Head of caudate nucleus (tissue), 42 donors: ENCODE measurements at regions not wholly inside any gene's neighbourhood (a gene's known extent, or its start where the extent isn't known, plus 50 kb on each side); places are given as distances from the start of the nearest gene placed in this dataset.
A peak's percentile ranks its signal among the peaks of the same experiment; 100 is the strongest.

Experiments used
- DNase-seq, 42 donors: peaks; one replicate each; pipeline versions ENCODE4 v3.0.0 to v3.0.0-alpha.2; 2020 to 2021; ENCODE audit warnings: mixed read lengths in 7 of 42
- intact Hi-C: fragments of 100-400 bp; cut with DNase I; formaldehyde crosslinking; loops from one replicate; pipeline ENCODE4 v1.15.0; 2022

GRCh38 chr14:56953884-56954283, 143.6 kb upstream of the OTX2 start:
- intact Hi-C loops = no loop called here
- DNase-seq = peak in 4 of 42 donors; percentile 7 to 40 (median 16)

- intact Hi-C loops = no loop called here
- no peak for DNase-seq
Observed at GRCh38 chr14:56952766-56953473, 142.6 kb upstream of the OTX2 start.

- intact Hi-C loops = no loop called here
- no peak for DNase-seq
Observed at GRCh38 chr14:56949828-56950227, 139.5 kb upstream of the OTX2 start.

GRCh38 chr14:56945291-56945690, 135.0 kb upstream of the OTX2 start:
- intact Hi-C loops = no loop called here
- no peak for DNase-seq

DNA sequence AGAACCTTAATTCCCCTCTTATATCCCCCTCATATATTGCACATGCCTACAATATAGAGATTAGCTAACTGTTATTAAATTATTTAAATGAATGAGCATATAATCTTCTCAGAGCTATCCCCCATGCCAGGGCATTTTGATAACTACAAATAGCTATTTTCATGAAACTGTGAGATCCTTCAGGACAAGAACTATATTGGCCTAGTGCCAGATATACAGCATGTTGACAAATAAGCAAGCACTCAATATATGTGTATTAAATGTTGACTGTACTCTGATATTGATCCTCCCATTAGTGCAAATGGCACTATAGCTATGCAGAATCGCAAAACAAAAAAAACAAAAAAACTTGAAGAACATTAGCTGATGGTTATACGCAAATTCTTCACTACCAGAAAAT, 134.1 kb upstream of the OTX2 start:
- DNase-seq = no peak
- intact Hi-C loops = no loop called here

- DNase-seq = no peak
- intact Hi-C loops = no loop called here
Observed at GRCh38 chr14:56933446-56933845, 123.2 kb upstream of the OTX2 start.

DNA sequence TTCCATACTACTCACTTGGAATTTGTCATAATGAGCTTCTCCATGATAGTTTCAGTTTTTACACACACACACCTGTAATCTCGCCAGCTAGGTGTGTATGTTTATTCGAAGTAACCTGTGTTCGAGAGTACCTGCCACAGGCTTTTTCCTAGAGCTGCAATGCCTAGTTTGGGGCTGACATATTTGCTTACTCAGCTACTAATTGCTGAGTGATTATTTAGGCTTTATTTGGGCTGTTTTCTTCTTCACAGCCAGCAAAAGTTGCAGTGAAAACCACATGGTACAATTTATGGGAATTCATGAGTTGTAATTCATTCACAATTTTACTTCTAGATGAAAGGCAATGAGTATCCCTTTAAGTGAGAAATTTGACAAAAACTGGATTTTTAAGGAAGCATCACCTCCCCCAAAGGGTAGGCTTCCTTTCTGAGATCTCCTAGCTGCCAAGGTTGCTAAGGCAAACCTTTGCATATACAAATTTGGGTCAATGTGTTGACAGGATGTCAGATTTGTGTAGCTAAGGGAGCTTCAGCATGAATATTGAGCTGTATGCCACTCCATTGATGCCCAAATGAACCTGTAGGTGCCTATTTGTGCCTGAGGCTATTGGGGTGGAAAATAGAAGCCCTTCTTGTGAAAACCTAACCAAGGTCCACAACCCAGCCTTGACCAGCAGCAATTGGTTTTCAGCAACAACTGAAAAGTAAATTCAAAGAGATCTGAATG, 108.7 kb upstream of the OTX2 start:
- intact Hi-C loops = no loop called here
- DNase-seq = no peak

GRCh38 chr14:56905282-56905681, 95.0 kb upstream of the OTX2 start:
- intact Hi-C loops = no loop called here
- DNase-seq = no peak

GRCh38 chr14:56903304-56903969, 93.2 kb upstream of the OTX2 start:
- intact Hi-C loops = no loop called here

GRCh38 chr14:56902385-56902784, 92.1 kb upstream of the OTX2 start:
- intact Hi-C loops = no loop called here
- no peak for DNase-seq

More at GRCh38 chr14:56903304-56903969, 93.2 kb upstream of the OTX2 start:
- DNase-seq = no peak

GRCh38 chr14:56900726-56901125, 90.4 kb upstream of the OTX2 start:
- intact Hi-C loops = no loop called here
- no peak for DNase-seq

GRCh38 chr14:56899829-56900228, 89.5 kb upstream of the OTX2 start:
- intact Hi-C loops = no loop called here
- DNase-seq = no peak

- no peak for DNase-seq
- intact Hi-C loops = no loop called here
Observed at GRCh38 chr14:56896922-56897321, 86.6 kb upstream of the OTX2 start.

DNA sequence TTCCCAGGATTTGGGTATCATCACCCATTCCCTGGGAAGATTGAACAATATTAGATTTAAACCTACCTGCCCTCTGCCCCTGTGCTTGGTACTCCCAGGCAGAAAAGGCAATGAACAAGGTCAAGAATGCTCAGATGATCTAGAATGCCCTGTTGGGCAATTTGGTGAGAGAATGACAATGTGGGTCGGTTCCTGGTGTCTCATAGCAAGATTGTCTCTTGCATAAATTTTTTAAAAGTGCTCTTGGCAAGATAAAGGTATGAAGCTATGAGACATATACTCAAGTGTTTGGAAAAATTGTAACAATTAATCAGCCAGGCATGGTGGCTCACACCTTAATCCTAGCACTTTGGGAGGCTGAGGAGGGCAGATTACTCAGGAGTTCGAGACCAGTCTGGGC, 86.0 kb upstream of the OTX2 start:
- DNase-seq = no peak
- intact Hi-C loops = no loop called here

- DNase-seq = no peak
- intact Hi-C loops = no loop called here
Observed at GRCh38 chr14:56895154-56895553, 84.9 kb upstream of the OTX2 start.

GRCh38 chr14:56894591-56894991, 84.3 kb upstream of the OTX2 start:
- no peak for DNase-seq
- intact Hi-C loops = no loop called here

DNA sequence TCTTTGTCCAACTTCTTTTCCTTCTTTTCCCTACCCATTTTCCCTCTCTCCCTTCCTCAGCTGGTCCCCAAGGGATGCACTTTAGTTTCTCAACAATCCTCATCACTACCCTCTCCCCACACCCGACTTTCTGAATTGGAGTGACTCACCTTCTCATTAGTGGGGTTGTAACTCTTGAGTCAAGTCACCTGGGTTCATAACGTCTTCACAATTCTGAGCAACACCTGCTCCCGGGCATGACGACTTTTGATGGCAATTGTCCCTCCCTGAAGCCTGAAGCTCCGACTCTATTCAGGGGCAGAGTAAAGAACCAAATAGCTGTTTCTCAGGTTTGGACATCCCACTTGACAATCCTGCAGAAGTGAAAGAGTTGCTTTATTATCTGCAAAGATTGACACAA, 82.7 kb upstream of the OTX2 start:
- intact Hi-C loops = no loop called here

GRCh38 chr14:56891226-56891625, 80.9 kb upstream of the OTX2 start:
- DNase-seq = no peak

More for the DNA sequence above, 82.7 kb upstream of the OTX2 start:
- no peak for DNase-seq

DNA sequence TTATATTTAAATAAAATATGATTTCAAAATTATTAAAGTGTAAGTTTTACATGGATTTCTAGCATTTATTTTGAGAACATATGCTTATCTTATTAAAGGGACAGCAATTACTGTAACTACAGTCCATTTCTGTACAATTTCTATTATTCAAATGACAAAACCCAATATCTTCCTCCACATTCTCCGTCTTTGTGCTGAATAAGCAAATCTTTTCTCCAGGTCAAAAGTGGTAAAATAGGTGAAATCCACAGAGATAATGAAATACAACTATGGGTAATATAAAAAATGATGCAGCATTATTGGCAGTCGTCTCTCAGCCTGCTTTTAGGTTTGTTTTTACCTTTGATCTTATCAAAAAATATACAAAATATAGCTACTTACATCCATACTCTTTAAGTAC, 79.4 kb upstream of the OTX2 start:
- no peak for DNase-seq
- intact Hi-C loops = no loop called here

More at GRCh38 chr14:56891226-56891625, 80.9 kb upstream of the OTX2 start:
- intact Hi-C loops = no loop called here

GRCh38 chr14:56888274-56888673, 78.0 kb upstream of the OTX2 start:
- no peak for DNase-seq
- intact Hi-C loops = no loop called here
